ENCODE measurements at regions not wholly inside any gene's neighbourhood (a gene's known extent, or its start where the extent isn't known, plus 50 kb on each side); places are given as distances from the start of the nearest gene placed in this dataset.

- H3K9me3 ChIP-seq, result no peaks in the 10 kb centered on the region
- no peaks in the 10 kb centered on the region for H3K4me1 ChIP-seq
- intact Hi-C loops (cut with DNase I; ENCODE audit: low total_unique reads), result no loop called here
- no peak overlapping the region for H3K4me3 ChIP-seq
- no peak overlapping the region for H3K27ac ChIP-seq
- DNase-seq (ENCODE audit: low spot score in 2 of 2), result no peak
- peaks cover 0 to 3% of the 10 kb centered on the region in 2 donors for H3K27me3 ChIP-seq
- TF ChIP-seq POLR2AphosphoS5 (IDR thresholded peaks at IDR 0.05), result no peak
- TF ChIP-seq POLR2A (IDR thresholded peaks at IDR 0.05), result no peak
- no peak for TF ChIP-seq CTCF (IDR thresholded peaks at IDR 0.05)
- no peaks in the 10 kb centered on the region for H3K36me3 ChIP-seq
Measured at GRCh38 chr15:94667109-94667508, 435.7 kb downstream of the MCTP2 start.

- no peaks in the 10 kb centered on the region for H3K4me1 ChIP-seq
- no peaks in the 10 kb centered on the region for H3K36me3 ChIP-seq
- TF ChIP-seq CTCF (IDR thresholded peaks at IDR 0.05) (peak; percentile 31 to 76 (median 57)), POLR2A (IDR thresholded peaks at IDR 0.05) (no peak)
- H3K27ac ChIP-seq, result no peak overlapping the region
- intact Hi-C loops (cut with DNase I; ENCODE audit: low total_unique reads), result no loop called here
- no peak for DNase-seq (ENCODE audit: low spot score in 2 of 2)
- no peaks in the 10 kb centered on the region for H3K27me3 ChIP-seq
- no peak overlapping the region for H3K4me3 ChIP-seq
- H3K9me3 ChIP-seq, result no peaks in the 10 kb centered on the region
Measured at GRCh38 chr15:94670438-94671034, 439.2 kb downstream of the MCTP2 start.

- Histone ChIP-seq H3K4me3 (no peak overlapping the region), H3K27ac (no peak overlapping the region), H3K27me3 (no peaks in the 10 kb centered on the region), H3K4me1 (no peaks in the 10 kb centered on the region), H3K9me3 (no peaks in the 10 kb centered on the region), H3K36me3 (no peaks in the 10 kb centered on the region)
- no peak for TF ChIP-seq POLR2A (IDR thresholded peaks at IDR 0.05)
- TF ChIP-seq POLR2AphosphoS5 (IDR thresholded peaks at IDR 0.05), result no peak
- no peak for TF ChIP-seq CTCF (IDR thresholded peaks at IDR 0.05)
- DNase-seq (ENCODE audit: low spot score in 2 of 2), result no peak
- intact Hi-C loops (cut with DNase I; ENCODE audit: low total_unique reads), result no loop called here
Measured at GRCh38 chr15:94671858-94672532, 440.6 kb downstream of the MCTP2 start.

GRCh38 chr15:94673801-94674200, 442.4 kb downstream of the MCTP2 start:
- intact Hi-C loops (cut with DNase I; ENCODE audit: low total_unique reads), result no loop called here
- no peaks in the 10 kb centered on the region for H3K27me3 ChIP-seq
- DNase-seq (ENCODE audit: low spot score in 2 of 2), result no peak
- no peak overlapping the region for H3K27ac ChIP-seq
- H3K36me3 ChIP-seq, result no peaks in the 10 kb centered on the region
- no peaks in the 10 kb centered on the region for H3K9me3 ChIP-seq
- H3K4me1 ChIP-seq, result no peaks in the 10 kb centered on the region
- H3K4me3 ChIP-seq, result peak overlapping the region in 1 of 3 donors; percentile 23
- TF ChIP-seq POLR2AphosphoS5 (IDR thresholded peaks at IDR 0.05) (no peak), CTCF (IDR thresholded peaks at IDR 0.05) (no peak), POLR2A (IDR thresholded peaks at IDR 0.05) (no peak)

GRCh38 chr15:94674296-94674695, 442.9 kb downstream of the MCTP2 start:
- Histone ChIP-seq H3K4me3 (peak overlapping the region in 2 of 3 donors; percentile 23 to 26), H3K27ac (no peak overlapping the region), H3K36me3 (no peaks in the 10 kb centered on the region), H3K27me3 (no peaks in the 10 kb centered on the region), H3K9me3 (no peaks in the 10 kb centered on the region), H3K4me1 (no peaks in the 10 kb centered on the region)
- no peak for TF ChIP-seq POLR2AphosphoS5 (IDR thresholded peaks at IDR 0.05)
- TF ChIP-seq POLR2A (IDR thresholded peaks at IDR 0.05), result no peak
- no peak for TF ChIP-seq CTCF (IDR thresholded peaks at IDR 0.05)
- no peak for DNase-seq (ENCODE audit: low spot score in 2 of 2)
- intact Hi-C loops (cut with DNase I; ENCODE audit: low total_unique reads), result no loop called here
